H1 (cell line): ENCODE measurements at regions not wholly inside any gene's neighbourhood (a gene's known extent, or its start where the extent isn't known, plus 50 kb on each side); places are given as distances from the start of the nearest gene placed in this dataset.
A peak's percentile ranks its signal among the peaks of the same experiment; 100 is the strongest.

Experiments
- CTCF ChIA-PET: fragments of 300-600 bp; sonication (Branson Sonifier 250); formaldehyde crosslinking; loops from one replicate; lab custom pipeline; 2021; ENCODE audit not compliant: partially characterized antibody; lab: Charles Lee
- POLR2A ChIA-PET: fragments of 300-600 bp; sonication (Branson Sonifier 250); formaldehyde crosslinking; loops from one replicate; lab custom pipeline; 2021; ENCODE audit warnings: inconsistent platforms; ENCODE audit not compliant: partially characterized antibody; lab: Charles Lee
- DNase-seq, 2 experiments: peaks; one replicate each; pipeline versions ENCODE4 v3.0.0 to v3.0.0-alpha.2; 2010 to 2022; ENCODE audit warnings: low spot score in 2 of 2, low read depth in 1 of 2, mixed read lengths in 1 of 2
- FAIRE-seq: peaks from 2 replicates; lab custom pipeline; 2011; peaks lifted over from hg19 to GRCh38; lab: Jason Lieb, UNC
- H2AFZ ChIP-seq: 2 replicates; pipeline ENCODE4 v1.8.1; 2012; ENCODE audit warnings: low read length, inconsistent platforms
- H2AK5ac ChIP-seq: 2 replicates; pipeline ENCODE4 v1.6.1; 2013; ENCODE audit warnings: low read depth, low read length
- H2BK120ac ChIP-seq: replicated peaks from 2 replicates; pipeline ENCODE3; 2013; ENCODE audit warnings: low read depth, low read length, inconsistent platforms
- H2BK12ac ChIP-seq: 2 replicates; pipeline ENCODE4 v1.6.1; 2013; ENCODE audit warnings: low read depth, low read length
- H2BK15ac ChIP-seq: 2 replicates; pipeline ENCODE4 v1.6.1; 2013; ENCODE audit warnings: low read length
- H2BK20ac ChIP-seq: 2 replicates; pipeline ENCODE4 v1.6.1; 2013; ENCODE audit warnings: low read length
- H2BK5ac ChIP-seq: 2 replicates; pipeline ENCODE4 v1.6.1; 2013; ENCODE audit warnings: low read depth, low read length
- H3K14ac ChIP-seq: 2 replicates; pipeline ENCODE4 v1.6.1; 2013; ENCODE audit warnings: inconsistent platforms; ENCODE audit not compliant: insufficient read length
- H3K18ac ChIP-seq: 2 replicates; pipeline ENCODE4 v1.6.1; 2013; ENCODE audit warnings: low read length; ENCODE audit errors: extremely low read depth
- H3K23ac ChIP-seq: 2 replicates; pipeline ENCODE4 v1.6.1; 2013; ENCODE audit warnings: inconsistent platforms; ENCODE audit not compliant: insufficient read length
- H3K23me2 ChIP-seq: 2 replicates; pipeline ENCODE4 v1.6.1; 2013; ENCODE audit warnings: low read depth, low read length
- H3K27ac ChIP-seq: 2 replicates; pipeline ENCODE4 v1.6.1; 2011; ENCODE audit warnings: low read depth, low read length, inconsistent platforms
- H3K27me3 ChIP-seq, 4 experiments: replicated peaks in 1 of 4; 1 replicate in 1 of 4; 2 replicates in 3 of 4; pipeline versions ENCODE4 v1.6.1 to v1.8.1; 2011 to 2013; ENCODE audit warnings: low read length in 3 of 4, mild to moderate bottlenecking in 3 of 4, inconsistent platforms in 2 of 4, mixed read lengths in 2 of 4, moderate library complexity in 1 of 4; ENCODE audit not compliant: control insufficient read depth in 3 of 4, insufficient read depth in 3 of 4; ENCODE audit errors: extremely low read depth in 1 of 4
- H3K36me3 ChIP-seq, 4 experiments: 2 replicates each; pipeline versions ENCODE4 v1.6.1 to v1.8.1; 2011 to 2013; ENCODE audit warnings: mild to moderate bottlenecking in 4 of 4, low read length in 3 of 4, moderate library complexity in 2 of 4, control low read depth in 1 of 4, inconsistent platforms in 1 of 4; ENCODE audit not compliant: insufficient read depth in 4 of 4, control insufficient read depth in 2 of 4
- H3K4ac ChIP-seq: replicated peaks from 2 replicates; pipeline ENCODE3; 2013; ENCODE audit warnings: low read length, low read depth, mixed read lengths, inconsistent platforms; ENCODE audit not compliant: insufficient read length
- H3K4me1 ChIP-seq, 4 experiments: replicated peaks in 1 of 4; 1 replicate in 1 of 4; 2 replicates in 3 of 4; pipeline versions ENCODE4 v1.6.1 to v1.8.1; 2011 to 2013; ENCODE audit warnings: low read length in 3 of 4, inconsistent platforms in 2 of 4, mixed read lengths in 1 of 4; ENCODE audit not compliant: insufficient read depth in 4 of 4, control insufficient read depth in 3 of 4
- H3K4me2 ChIP-seq, 2 experiments: 2 replicates each; pipeline versions ENCODE4 v1.6.1 to v1.8.1; 2011 to 2013; ENCODE audit warnings: low read depth in 2 of 2, low read length in 2 of 2, control low read depth in 1 of 2, inconsistent platforms in 1 of 2, mild to moderate bottlenecking in 1 of 2; ENCODE audit not compliant: insufficient read depth in 1 of 2
- H3K4me3 ChIP-seq, 4 experiments: fragments of 200-600, 300-600 bp in 1 of 4; sonication (generic), shearing (Covaris generic), sonication (Bioruptor Twin) in 1 of 4; 2 replicates each; pipeline versions ENCODE4 v1.5.1 to v1.8.1; 2011 to 2016; ENCODE audit warnings: low read length in 4 of 4, low read depth in 3 of 4, control low read depth in 2 of 4, inconsistent platforms in 2 of 4, mild to moderate bottlenecking in 2 of 4, mixed read lengths in 1 of 4, moderate library complexity in 1 of 4; ENCODE audit not compliant: insufficient read depth in 2 of 4; ENCODE audit errors: extremely low read depth in 1 of 4
- H3K56ac ChIP-seq: replicated peaks from 2 replicates; pipeline ENCODE3; 2013; ENCODE audit warnings: low read depth, mild to moderate bottlenecking, mixed read lengths, low read length, inconsistent platforms; ENCODE audit not compliant: insufficient read length
- H3K79me1 ChIP-seq: 2 replicates; pipeline ENCODE4 v1.6.1; 2013; ENCODE audit warnings: low read depth, low read length, control low read depth
- H3K79me2 ChIP-seq, 2 experiments: 2 replicates each; pipeline versions ENCODE4 v1.6.1 to v1.8.1; 2012 to 2013; ENCODE audit warnings: low read length in 2 of 2, mild to moderate bottlenecking in 2 of 2, inconsistent platforms in 1 of 2; ENCODE audit not compliant: insufficient read depth in 2 of 2, control insufficient read depth in 1 of 2
- H3K9ac ChIP-seq, 4 experiments: replicated peaks in 1 of 4; 1 replicate in 1 of 4; 2 replicates in 3 of 4; pipeline versions ENCODE4 v1.6.1 to v1.8.1; 2011 to 2013; ENCODE audit warnings: low read depth in 3 of 4, low read length in 3 of 4, control low read depth in 2 of 4, mild to moderate bottlenecking in 2 of 4, moderate library complexity in 2 of 4, inconsistent platforms in 1 of 4; ENCODE audit errors: extremely low read depth in 1 of 4
- H3K9me3 ChIP-seq, 2 experiments: 2 replicates each; pipeline versions ENCODE4 v1.6.1 to v1.8.1; 2012 to 2013; ENCODE audit warnings: mild to moderate bottlenecking in 2 of 2, moderate library complexity in 2 of 2, control low read depth in 1 of 2, inconsistent platforms in 1 of 2, low read depth in 1 of 2, low read length in 1 of 2, mixed read lengths in 1 of 2; ENCODE audit not compliant: insufficient read depth in 2 of 2
- H4K20me1 ChIP-seq, 2 experiments: replicated peaks in 1 of 2; 2 replicates each; pipeline versions ENCODE3 to v1.8.1; 2011 to 2013; ENCODE audit warnings: inconsistent platforms in 2 of 2, low read length in 2 of 2, mild to moderate bottlenecking in 1 of 2; ENCODE audit not compliant: insufficient read depth in 2 of 2, control insufficient read depth in 1 of 2
- H4K5ac ChIP-seq: 2 replicates; pipeline ENCODE4 v1.6.1; 2013; ENCODE audit warnings: low read length, low read depth, mixed read lengths, inconsistent platforms; ENCODE audit not compliant: insufficient read length
- H4K8ac ChIP-seq: 2 replicates; pipeline ENCODE4 v1.8.0; 2013; ENCODE audit warnings: mild to moderate bottlenecking, moderate library complexity, low read length, inconsistent platforms; ENCODE audit not compliant: insufficient read depth; ENCODE audit errors: extremely low read depth
- H4K91ac ChIP-seq: replicated peaks from 2 replicates; pipeline ENCODE3; 2013; ENCODE audit warnings: low read length, mixed read lengths, inconsistent platforms; ENCODE audit not compliant: insufficient read length
- ATF3 ChIP-seq: IDR thresholded peaks from 2 replicates; pipeline ENCODE4 v1.6.1; 2011; ENCODE audit warnings: low read depth, mild to moderate bottlenecking, low read length; ENCODE audit not compliant: insufficient read depth
- BCL11A ChIP-seq, 2 experiments: IDR thresholded peaks; one replicate each; pipeline ENCODE4 v1.6.1; 2011; ENCODE audit warnings: low read depth in 2 of 2, low read length in 2 of 2, mild to moderate bottlenecking in 2 of 2
- CREB1 ChIP-seq: IDR thresholded peaks from 2 replicates; pipeline ENCODE4 v1.6.1; 2012; ENCODE audit warnings: inconsistent platforms
- EZH2 ChIP-seq: fragments of 200-600 bp; sonication (generic); IDR thresholded peaks from 2 replicates; pipeline ENCODE4 v1.7.1; 2012; ENCODE audit warnings: low read depth, mild to moderate bottlenecking, moderate library complexity, low read length, inconsistent platforms; ENCODE audit not compliant: severe bottlenecking
- JUN ChIP-seq: IDR thresholded peaks from 2 replicates; pipeline ENCODE4 v1.6.1; 2011; ENCODE audit warnings: low read depth, mild to moderate bottlenecking, improper control_type of control experiment, low read length
- MAFK ChIP-seq: IDR thresholded peaks from 2 replicates; pipeline ENCODE4 v1.6.1; 2012; ENCODE audit warnings: low read depth, mild to moderate bottlenecking, improper control_type of control experiment, low read length
- POLR2A ChIP-seq, 2 experiments: IDR thresholded peaks; 1 replicate in 1 of 2; 2 replicates in 1 of 2; pipeline ENCODE4 v1.6.1; 2011; ENCODE audit warnings: low read depth in 2 of 2, low read length in 2 of 2, mild to moderate bottlenecking in 2 of 2; ENCODE audit errors: control extremely low read depth in 1 of 2
- RBBP5 ChIP-seq: IDR thresholded peaks from 2 replicates; pipeline ENCODE4 v1.7.1; 2012; ENCODE audit warnings: low read depth, mild to moderate bottlenecking, inconsistent platforms, low read length, moderate library complexity, borderline replicate concordance
- RNF2 ChIP-seq: fragments of 200-900, 300-1000 bp; sonication (generic); IDR thresholded peaks from 2 replicates; pipeline ENCODE4 v1.7.1; 2016; ENCODE audit warnings: borderline replicate concordance, low read depth, mild to moderate bottlenecking, antibody characterized with exemption, low read length; ENCODE audit not compliant: poor library complexity, severe bottlenecking; ENCODE audit errors: missing control alignments
- SIN3A ChIP-seq, 2 experiments: IDR thresholded peaks in 1 of 2; conservative IDR thresholded peaks in 1 of 2; 2 replicates each; pipeline ENCODE4 v1.6.1; 2011 to 2012; ENCODE audit warnings: low read length in 2 of 2, improper control_type of control experiment in 1 of 2, low read depth in 1 of 2, mild to moderate bottlenecking in 1 of 2
- SIRT6 ChIP-seq: IDR thresholded peaks from one replicate; pipeline ENCODE4 v1.7.1; 2012; ENCODE audit warnings: low read length, inconsistent platforms
- TBP ChIP-seq: IDR thresholded peaks from 2 replicates; pipeline ENCODE4 v1.6.1; 2011; ENCODE audit warnings: low read depth, low read length, improper control_type of control experiment
- ZNF274 ChIP-seq: IDR thresholded peaks from 2 replicates; pipeline ENCODE4 v1.7.0; 2012; ENCODE audit warnings: low read length, borderline replicate concordance; ENCODE audit errors: extremely low read depth
- WGBS, 2 experiments: shearing (Covaris generic) in 1 of 2; methylation state at CpG; one replicate each; pipeline versions ENCODE4 v1.1.6 to v1.1.7; 2013 to 2015; ENCODE audit warnings: low lambda C conversion rate in 2 of 2, mixed read lengths in 2 of 2, inconsistent platforms in 1 of 2, low coverage in 1 of 2, missing lambda C conversion rate in 1 of 2; ENCODE audit not compliant: insufficient replicate concordance in 2 of 2, insufficient coverage in 1 of 2, insufficient read length in 1 of 2; ENCODE audit errors: extremely low coverage in 1 of 2, missing lambda C conversion rate in 1 of 2; 5-methylcytosine and 5-hydroxymethylcytosine counted together

DNA sequence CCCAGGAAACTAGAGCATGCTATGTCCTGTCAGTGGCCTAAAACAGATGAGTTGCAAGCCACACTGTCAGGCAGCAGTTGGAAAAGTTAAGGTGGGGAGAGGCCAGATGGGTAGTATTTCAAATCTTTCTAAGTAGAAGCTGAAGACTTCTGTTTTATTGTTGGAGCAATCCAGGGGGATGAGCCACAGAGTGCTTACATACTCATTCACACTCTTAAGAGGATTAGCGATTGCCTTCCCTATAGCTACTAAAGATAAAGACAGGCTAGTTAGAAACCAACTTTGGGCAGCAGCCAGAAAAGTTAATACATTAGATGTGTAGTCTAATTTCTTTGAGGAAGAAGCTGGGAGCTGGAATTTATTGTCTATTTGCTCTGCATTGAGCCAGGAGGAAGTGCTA is 61.7 kb upstream of the ELAVL2 start:
- no peak overlapping the region for H2AK5ac ChIP-seq
- ChIA-PET POLR2A (no interaction called here), CTCF (interaction anchor here (0.9 kb wide), 1 partner anchor 32 kb away, joined by 3 read pairs; no protein-coding TSS in a partner anchor)
- no peak for TF ChIP-seq CREB1
- no peak for TF ChIP-seq TBP
- TF ChIP-seq ZNF274: no peak
- no peak for TF ChIP-seq RNF2
- no peak for TF ChIP-seq MAFK
- no peak for TF ChIP-seq RBBP5
- no peak for TF ChIP-seq ATF3
- no peak for TF ChIP-seq SIRT6
- TF ChIP-seq EZH2: no peak
- no peak for TF ChIP-seq POLR2A (IDR thresholded peaks at IDR 0.05; ENCODE audit: control extremely low read depth in 1 of 2, low read depth in 2 of 2, low read length in 2 of 2)
- no peak for TF ChIP-seq JUN
- no peak for TF ChIP-seq SIN3A (conservative IDR thresholded peaks at IDR 0.05 in 1 of 2, IDR thresholded peaks at IDR 0.05 in 1 of 2; ENCODE audit: low read depth in 1 of 2, low read length in 2 of 2)
- TF ChIP-seq BCL11A (IDR thresholded peaks at IDR 0.05; ENCODE audit: low read depth in 2 of 2, low read length in 2 of 2): no peak

More for the DNA sequence above, 61.7 kb upstream of the ELAVL2 start:
- H3K4me2 ChIP-seq: no peak overlapping the region
- no peak overlapping the region for H3K18ac ChIP-seq
- H3K4me1 ChIP-seq: no peaks in the 10 kb centered on the region
- H4K5ac ChIP-seq: no peak overlapping the region
- WGBS, 2 experiments: 73% methylated on average over 1 of the region's 1 CpG; no CpG with 5 or more reads in 1 of the 2 experiments
- no peak overlapping the region for H4K91ac ChIP-seq
- H2BK15ac ChIP-seq: no peak overlapping the region
- H3K4ac ChIP-seq: no peak overlapping the region
- H2BK12ac ChIP-seq: 0 out of 2 replicates have a peak overlapping the region, but pooled peaks have one; percentile 23
- H2BK5ac ChIP-seq: no peak overlapping the region
- no peaks in the 10 kb centered on the region for H3K79me1 ChIP-seq
- H3K23ac ChIP-seq: no peak overlapping the region
- peaks cover 4 to 5% of the 10 kb centered on the region in 2 experiments for H3K9me3 ChIP-seq
- H3K14ac ChIP-seq: no peak overlapping the region
- peak overlapping the region; percentile 16; the same call in 1 of the 2 replicates for H2AFZ ChIP-seq
- H3K27ac ChIP-seq: no peak overlapping the region
- no peaks in the 10 kb centered on the region for H3K36me3 ChIP-seq
- no peak overlapping the region for H2BK20ac ChIP-seq
- H3K23me2 ChIP-seq: no peaks in the 10 kb centered on the region
- DNase-seq (no peak), FAIRE-seq (no peak)
- H3K9ac ChIP-seq: no peak overlapping the region
- H4K20me1 ChIP-seq: no peaks in the 10 kb centered on the region
- no peak overlapping the region for H3K4me3 ChIP-seq
- no peak overlapping the region for H2BK120ac ChIP-seq
- no peak overlapping the region for H3K56ac ChIP-seq
- H3K79me2 ChIP-seq: no peaks in the 10 kb centered on the region
- H4K8ac ChIP-seq: no peak overlapping the region
- H3K27me3 ChIP-seq: no peaks in the 10 kb centered on the region
